Right ventricle myocardium superior (tissue), 1 donor: ENCODE measurements at regions not wholly inside any gene's neighbourhood (a gene's known extent, or its start where the extent isn't known, plus 50 kb on each side); places are given as distances from the start of the nearest gene placed in this dataset.
A peak's percentile ranks its signal among the peaks of the same experiment; 100 is the strongest.
"Not testable (repeated sequence)": the region's sequence is repeated elsewhere in the genome, so short reads cannot be mapped to it uniquely, and the experiment has no call there.

Experiments
- ATAC-seq: fragments of 200-7000 bp; cut with Tn5 transposase; one replicate; pipeline ENCODE4 v1.9.1; 2020; ENCODE audit warnings: mild to moderate bottlenecking; ENCODE audit not compliant: poor library complexity
- DNase-seq: peaks from one replicate; pipeline ENCODE4 v3.0.0-alpha.2; 2020
- intact Hi-C: fragments of 100-400 bp; cut with DNase I; formaldehyde crosslinking; loops from one replicate; pipeline ENCODE4 v1.11.2; 2022
- donor health status: DM: no; HTN: yes; CAD: no; lungs with severe emphysema.

- DNase-seq, intact Hi-C loops: not testable (repeated sequence)
Measured at GRCh38 chr15:21357056-21357455, 83.2 kb downstream of the POTEB3 start.

GRCh38 chr15:21355944-21356343 is 84.4 kb downstream of the POTEB3 start:
- DNase-seq = peak; percentile 20
- ATAC-seq, intact Hi-C loops: not testable (repeated sequence)

More at GRCh38 chr15:21357056-21357455, 83.2 kb downstream of the POTEB3 start:
- ATAC-seq = not testable (repeated sequence)

- ATAC-seq, DNase-seq, intact Hi-C loops: not testable (repeated sequence)
Measured at GRCh38 chr15:21354597-21354996, 85.7 kb downstream of the POTEB3 start.

- ATAC-seq, DNase-seq, intact Hi-C loops: not testable (repeated sequence)
Measured at GRCh38 chr15:21352670-21353318, 87.5 kb downstream of the POTEB3 start.

GRCh38 chr15:21344960-21345359 is 95.3 kb downstream of the POTEB3 start:
- intact Hi-C loops, ATAC-seq: not testable (repeated sequence)
- DNase-seq = peak; percentile 22

- DNase-seq, intact Hi-C loops: not testable (repeated sequence)
- ATAC-seq = peak; percentile 86
Measured at GRCh38 chr15:21344500-21344899, 95.8 kb downstream of the POTEB3 start.

GRCh38 chr15:21337028-21337427 is 103.3 kb downstream of the POTEB3 start:
- DNase-seq, ATAC-seq, intact Hi-C loops: not testable (repeated sequence)

- intact Hi-C loops, ATAC-seq, DNase-seq: not testable (repeated sequence)
Measured at GRCh38 chr15:21324720-21325460, 115.4 kb downstream of the POTEB3 start.

GRCh38 chr15:21284353-21284752 is 155.9 kb downstream of the POTEB3 start:
- ATAC-seq = peak; percentile 91
- intact Hi-C loops, DNase-seq: not testable (repeated sequence)

GRCh38 chr15:21283210-21283609 is 157.1 kb downstream of the POTEB3 start:
- DNase-seq, intact Hi-C loops: not testable (repeated sequence)
- ATAC-seq = peak; percentile 54

- intact Hi-C loops, ATAC-seq, DNase-seq: not testable (repeated sequence)
Measured at GRCh38 chr15:21280272-21280671, 160.0 kb downstream of the POTEB3 start.

- DNase-seq, intact Hi-C loops: not testable (repeated sequence)
- ATAC-seq = peak; percentile 44
Measured at GRCh38 chr15:21272176-21272982, 167.9 kb downstream of the POTEB3 start.

- ATAC-seq (no peak), DNase-seq (no peak)
- intact Hi-C loops = no loop called here
Measured at GRCh38 chr15:21271566-21271965, 168.7 kb downstream of the POTEB3 start.

- no peak for ATAC-seq
- no peak for DNase-seq
- intact Hi-C loops = no loop called here
Measured at GRCh38 chr15:21270474-21270873, 169.8 kb downstream of the POTEB3 start.

GRCh38 chr15:21269673-21270072 is 170.6 kb downstream of the POTEB3 start:
- ATAC-seq, DNase-seq, intact Hi-C loops: not testable (repeated sequence)

- DNase-seq = peak; percentile 44
- intact Hi-C loops = no loop called here
- ATAC-seq = no peak
Measured at GRCh38 chr15:21269121-21269520, 171.2 kb downstream of the POTEB3 start.

- no peak for ATAC-seq
- intact Hi-C loops = no loop called here
- DNase-seq = no peak
Measured at GRCh38 chr15:21268436-21268940, 171.8 kb downstream of the POTEB3 start.

- ATAC-seq (no peak), DNase-seq (no peak)
- intact Hi-C loops = no loop called here
Measured at GRCh38 chr15:21267671-21268395, 172.5 kb downstream of the POTEB3 start.
